NCI-H345 treated with DMSO at 0.1 percent for 48 hours (cell line): ENCODE measurements at regions not wholly inside any gene's neighbourhood (a gene's known extent, or its start where the extent isn't known, plus 50 kb on each side); places are given as distances from the start of the nearest gene placed in this dataset.
"Not testable (repeated sequence)": the region's sequence is repeated elsewhere in the genome, so short reads cannot be mapped to it uniquely, and the experiment has no call there.

Experiments used
- DNase-seq: peaks from one replicate; lab custom pipeline; 2025; ENCODE audit not compliant: unreplicated experiment; lab: John Stamatoyannopoulos, UW

DNA sequence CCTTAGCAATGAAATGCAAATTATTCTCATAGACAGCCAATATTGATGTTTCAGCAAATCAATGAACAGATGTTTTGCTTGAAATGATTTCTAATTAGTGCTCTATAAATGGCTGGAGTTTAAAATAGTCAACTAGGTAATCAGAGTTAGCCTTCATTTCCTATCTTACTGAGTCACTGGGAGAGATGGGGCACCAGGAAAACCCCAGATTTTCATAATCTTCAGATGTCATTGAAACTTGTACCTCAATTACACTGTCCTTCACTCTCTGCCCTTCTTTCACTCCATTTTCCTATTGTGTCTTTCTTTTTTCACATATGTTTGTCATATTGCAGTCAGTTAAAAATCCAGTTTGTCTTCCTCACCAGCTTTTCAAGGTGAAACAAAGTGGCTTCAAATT, 92.7 kb downstream of the C12orf75 start:
- no peak for DNase-seq

DNA sequence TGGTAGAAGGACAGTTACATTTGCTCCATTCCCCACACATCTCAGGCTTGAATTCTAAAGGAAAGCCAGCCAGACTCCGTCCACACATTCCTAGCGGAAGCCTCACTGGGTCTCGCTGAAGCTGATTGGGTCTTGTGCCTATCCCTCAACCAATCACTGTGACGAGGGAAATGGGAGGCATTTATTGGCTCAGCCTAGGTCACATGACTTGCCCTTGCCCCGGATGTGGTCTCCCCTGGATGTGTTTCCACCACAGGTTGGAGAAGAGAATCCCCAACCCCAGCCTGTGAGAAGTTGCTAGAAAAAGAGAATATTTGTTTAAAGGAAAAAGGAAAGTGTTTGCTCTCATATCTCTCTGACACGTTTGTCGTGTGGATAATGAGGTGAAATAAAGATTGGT, 93.4 kb downstream of the C12orf75 start:
- no peak for DNase-seq

DNA sequence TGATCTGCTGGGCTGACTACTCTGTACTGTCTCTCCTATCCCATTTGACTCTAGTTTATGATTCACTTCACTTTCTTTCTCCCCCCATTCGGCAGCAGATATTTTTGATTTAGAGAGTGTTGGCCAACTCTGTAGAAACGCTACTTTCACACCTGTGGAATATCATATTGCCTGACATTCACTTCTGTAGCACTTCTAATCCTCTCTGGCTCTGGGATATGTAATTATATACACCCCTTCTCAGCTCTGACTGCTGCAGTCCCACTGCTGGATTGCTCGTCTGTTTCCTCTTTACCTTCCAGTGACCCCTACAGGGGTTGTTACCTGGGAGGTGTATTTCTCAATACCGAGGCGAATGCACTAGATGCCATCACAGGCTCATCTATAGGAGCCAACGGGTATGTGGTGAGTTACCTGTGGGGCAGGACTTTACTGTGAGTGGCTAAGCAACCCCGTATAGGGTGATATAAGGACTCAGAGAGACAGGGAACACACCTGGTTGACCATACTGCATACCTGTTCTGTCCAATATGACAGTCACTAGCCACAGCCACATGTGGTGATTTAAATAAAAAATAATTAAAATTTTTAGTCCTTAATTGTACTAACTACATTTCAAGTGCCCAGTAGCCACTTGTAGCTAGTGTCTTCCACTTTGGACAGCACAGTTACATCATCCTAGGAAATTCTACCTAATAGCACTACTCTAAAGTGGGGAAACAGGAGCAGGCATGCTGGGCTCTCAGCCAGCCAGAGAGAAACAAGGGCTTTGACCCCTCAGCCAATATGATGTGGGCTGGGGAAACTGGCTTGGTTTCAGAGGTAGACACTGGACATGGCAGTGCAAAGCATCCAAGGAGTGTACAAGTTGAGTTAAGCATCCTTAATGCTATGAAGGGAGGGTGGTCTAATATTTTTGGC, 95.0 kb downstream of the C12orf75 start:
- no peak for DNase-seq

DNA sequence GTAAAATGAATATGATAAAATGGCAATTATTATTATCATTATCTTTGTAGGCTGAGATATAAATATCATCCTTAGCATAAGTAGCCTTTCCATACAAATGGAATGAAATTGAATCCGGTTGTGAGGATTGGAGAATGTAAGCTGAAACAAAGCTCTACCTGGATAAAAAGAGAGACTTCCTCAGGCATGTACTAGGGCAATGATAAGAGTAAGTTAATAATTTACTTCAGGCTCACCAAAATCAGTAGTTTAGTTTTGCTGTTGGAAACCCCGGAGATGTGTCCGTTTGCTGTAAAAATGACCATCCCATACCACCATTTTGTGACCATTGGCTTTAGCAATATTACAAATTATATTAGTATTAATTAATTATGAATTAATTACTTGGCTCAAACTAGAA, 96.3 kb downstream of the C12orf75 start:
- DNase-seq = no peak

DNA sequence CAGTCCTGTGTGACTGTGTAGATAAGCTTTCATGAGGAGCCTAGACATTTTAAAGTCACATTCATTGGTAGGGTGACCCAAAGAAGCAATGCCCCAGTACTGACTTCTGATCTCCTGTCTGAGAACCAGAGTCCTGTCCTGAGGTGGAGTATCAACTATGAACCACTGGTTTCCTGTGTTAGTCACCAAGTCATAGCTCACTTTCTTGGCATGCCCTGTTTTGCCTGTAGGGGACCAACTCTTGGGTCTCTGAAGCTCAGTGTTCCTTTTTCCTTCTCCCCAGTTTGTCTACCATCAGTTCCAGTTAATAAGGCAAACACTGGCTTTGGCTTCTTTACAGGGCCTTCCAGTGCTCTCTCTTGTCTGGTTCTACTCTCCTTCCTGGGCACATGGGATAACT, 97.4 kb downstream of the C12orf75 start:
- no peak for DNase-seq

DNA sequence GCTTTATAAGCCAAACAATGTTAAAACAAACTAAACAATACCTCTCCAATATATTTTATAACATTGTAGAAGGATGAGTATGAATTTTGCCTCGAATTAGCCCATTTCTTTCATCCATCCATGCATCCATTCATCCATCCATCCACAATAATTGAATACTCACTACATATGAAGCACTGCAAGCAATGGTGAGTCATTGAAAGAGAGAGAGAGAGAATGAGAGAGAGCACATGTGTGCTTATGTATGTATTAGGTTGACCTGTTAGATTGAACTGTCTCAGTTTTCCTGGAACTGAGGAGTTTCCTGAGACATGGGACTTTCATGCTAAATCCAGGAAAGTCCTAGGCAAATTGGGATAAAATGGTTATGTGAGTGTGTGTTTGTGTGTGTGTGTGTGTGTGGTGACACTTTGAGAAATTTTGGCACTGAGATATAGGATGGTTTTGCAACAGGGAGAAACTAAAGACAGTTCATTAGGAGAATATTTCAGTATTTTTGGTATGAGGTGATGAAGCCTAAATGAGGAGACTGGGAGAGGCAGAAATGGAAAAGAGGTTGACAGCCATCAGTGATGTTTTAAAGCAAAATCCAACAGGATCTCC, 98.4 kb downstream of the C12orf75 start:
- DNase-seq = no peak

DNA sequence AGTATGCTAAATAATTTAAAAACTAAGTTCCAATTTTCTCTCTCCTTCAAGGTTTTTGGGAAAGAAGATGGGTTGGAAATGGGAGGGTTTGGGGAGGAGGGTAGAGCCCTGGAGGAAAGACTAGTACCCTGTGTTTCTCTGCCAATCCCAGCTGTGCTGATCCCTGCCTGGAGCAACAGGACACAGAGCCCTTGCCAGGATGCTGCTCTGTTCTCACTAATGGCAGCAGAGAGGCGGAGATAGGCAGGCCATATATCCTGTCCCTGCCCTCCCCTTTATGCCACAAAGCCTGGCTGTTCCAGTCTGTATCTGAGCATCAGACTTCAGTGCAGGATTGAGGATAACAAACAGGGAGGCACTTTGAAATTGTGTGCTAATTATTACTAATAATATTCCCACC, 99.0 kb downstream of the C12orf75 start:
- no peak for DNase-seq

DNA sequence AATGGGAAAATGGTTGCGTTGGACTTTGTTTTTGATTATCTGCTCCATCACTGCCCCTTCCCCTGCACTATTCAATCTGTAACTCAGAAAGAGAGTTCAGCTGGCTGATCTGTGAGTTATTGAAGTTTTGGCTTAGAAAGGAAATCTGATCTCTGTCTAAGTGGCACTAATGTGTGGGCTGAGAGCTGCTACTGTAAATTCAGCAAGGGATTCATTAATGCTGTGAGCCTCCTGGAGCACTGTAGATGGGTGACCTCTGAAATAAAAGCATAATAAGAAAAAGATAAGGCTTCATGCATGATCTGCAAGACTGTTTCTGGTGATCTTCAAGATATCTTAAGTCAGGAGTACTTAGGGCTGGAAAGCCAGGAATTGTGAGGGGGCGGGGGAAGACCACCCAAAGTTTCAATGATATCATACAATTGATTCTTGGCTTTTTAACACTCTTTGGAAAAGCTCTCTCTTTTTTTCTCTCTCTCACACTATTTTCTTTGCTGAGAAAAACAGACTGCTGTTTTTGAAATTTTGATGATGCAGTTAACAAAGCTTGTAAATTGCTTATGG, 101.1 kb downstream of the C12orf75 start:
- no peak for DNase-seq

DNA sequence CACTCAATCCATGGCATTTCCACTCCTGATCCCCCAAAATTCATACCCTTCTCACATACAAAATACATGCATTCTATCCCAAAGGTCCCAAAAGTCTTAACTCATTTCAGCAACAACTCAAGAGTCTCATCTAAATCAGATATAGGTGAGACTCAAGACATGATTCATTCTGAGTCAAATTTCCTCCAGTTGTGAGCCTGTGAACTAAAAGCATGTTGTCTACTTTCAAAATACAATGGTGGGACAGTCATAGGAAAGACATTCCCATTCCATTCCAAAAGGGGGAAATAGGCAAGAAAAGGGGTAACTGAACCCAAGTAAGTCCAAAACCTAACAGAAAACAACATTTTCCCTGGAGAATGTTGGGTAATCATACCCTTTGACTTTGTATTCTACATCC, 103.3 kb downstream of the C12orf75 start:
- DNase-seq = no peak

DNA sequence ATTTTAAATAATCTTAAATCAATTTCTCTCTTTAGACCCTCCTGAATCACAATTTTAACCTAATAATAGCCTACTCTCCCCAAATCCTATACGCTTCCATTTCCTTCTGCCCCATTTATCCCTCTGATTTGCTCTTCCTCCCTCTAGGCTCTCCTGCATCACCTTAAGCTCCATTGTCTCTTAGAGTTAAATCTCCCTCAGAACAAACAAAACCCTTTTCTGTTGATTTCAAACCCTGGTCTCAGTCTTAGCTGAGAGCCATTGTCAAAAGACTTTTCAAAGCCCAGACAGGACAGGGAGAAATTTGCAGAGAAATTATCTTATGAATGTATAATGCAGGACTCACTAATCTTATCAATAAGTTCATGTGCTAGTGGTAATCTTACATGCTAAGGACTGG, 106.1 kb downstream of the C12orf75 start:
- no peak for DNase-seq

DNA sequence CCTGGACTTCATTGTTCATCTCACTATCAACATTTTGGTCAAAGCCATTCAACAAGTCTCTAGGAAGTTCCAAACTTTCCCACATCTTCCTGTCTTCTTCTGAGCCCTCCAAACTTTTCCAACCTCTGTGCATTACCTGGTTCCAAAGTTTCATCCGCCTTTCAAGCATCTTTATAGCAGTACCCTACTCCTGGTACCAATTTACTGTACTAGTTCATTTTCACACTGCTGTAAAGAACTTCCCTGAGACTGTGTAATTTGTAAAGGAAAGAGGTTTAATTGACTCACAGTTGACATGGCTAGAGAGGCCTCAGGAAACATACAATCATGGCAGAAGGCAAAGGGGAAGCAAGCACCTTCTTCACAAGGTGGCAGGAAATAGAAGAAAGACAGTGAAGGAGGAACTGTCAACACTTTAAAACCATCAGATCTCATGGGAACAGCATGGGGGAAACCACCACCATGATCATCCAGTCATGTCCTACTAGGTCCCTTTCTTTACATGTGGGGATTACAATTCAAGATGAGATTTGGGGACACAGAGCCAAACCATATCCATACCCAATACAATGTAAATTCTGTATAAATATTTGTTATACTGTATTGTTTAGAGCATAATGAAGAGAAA, 109.7 kb downstream of the C12orf75 start:
- no peak for DNase-seq

DNA sequence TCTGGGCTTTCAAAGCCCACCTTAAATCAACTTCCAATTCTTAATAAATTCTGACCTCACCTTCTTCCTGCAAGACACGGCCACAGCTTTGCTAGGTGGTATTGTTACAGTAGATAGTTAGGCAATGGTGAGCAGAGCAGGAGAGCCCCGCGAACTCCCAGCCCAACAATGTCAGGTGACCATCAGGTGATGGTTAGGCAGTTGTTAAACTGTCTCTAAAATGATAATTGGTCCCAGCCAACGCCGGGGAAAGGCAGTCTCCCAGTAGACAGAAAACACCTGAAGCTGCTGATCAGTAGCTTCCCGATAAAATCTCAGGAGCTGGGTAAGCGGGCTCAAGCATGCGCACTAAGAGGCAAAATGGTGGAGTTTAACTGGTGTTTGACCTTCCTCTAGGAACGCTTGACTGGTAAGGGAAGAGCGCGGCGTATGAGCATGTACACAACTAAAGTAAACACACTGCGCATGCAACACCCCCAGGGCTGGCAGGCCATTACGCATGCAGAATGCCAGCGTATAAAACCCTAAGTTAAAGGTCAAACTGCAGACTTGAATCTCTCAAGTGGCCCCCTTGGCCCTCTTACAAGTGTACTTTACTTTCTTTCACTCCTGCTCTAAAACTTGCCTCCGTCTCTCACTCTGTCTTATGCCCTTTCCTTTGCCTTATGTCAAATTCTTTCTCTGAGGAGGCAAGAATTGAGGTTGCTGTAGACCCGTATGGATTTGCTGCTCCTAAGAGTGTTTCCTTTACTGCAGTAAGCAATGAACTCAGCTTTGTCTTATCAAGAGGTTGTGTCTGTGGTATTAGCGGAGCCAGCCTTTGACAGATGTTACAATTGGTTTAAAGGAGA, 113.5 kb downstream of the C12orf75 start:
- no peak for DNase-seq

DNA sequence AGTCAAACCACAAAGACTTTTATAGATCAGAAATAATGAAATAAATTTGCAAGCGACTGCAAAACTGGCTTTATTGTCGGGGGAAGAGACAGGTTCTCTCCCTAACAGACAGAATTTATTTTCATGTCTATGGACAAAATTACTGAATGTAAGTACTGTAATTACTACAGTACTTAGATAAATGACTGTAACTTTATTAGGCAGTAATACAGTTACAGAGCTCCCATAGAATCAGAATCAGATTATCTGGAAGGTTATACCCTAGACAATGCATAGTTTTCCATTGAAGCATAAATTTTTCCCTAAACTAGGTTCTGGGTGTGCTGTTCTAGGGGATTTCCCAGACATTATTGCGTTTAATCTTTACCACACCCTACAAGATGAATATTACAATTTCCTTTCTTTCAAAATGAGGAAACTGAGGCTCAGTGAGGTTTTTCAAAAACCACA, 114.2 kb downstream of the C12orf75 start:
- no peak for DNase-seq

DNA sequence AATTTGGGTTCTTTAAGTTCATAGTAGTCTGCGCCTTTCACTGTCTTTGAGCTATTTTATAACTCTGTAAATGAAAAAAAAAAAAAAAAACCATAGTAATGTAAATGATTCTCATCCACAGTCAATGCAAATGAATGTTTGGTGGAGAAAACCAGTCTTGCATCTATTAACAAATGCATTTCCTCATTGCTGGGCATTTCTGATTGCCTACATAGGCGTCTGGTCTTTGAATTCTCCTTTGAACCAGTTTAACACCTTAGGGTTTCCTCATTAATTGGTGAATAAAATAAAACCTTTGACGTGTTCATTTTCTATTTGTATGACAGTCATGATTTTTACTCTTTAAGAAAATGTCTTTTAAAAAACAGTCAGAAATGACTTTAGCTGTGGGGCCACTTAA, 114.8 kb downstream of the C12orf75 start:
- no peak for DNase-seq

DNA sequence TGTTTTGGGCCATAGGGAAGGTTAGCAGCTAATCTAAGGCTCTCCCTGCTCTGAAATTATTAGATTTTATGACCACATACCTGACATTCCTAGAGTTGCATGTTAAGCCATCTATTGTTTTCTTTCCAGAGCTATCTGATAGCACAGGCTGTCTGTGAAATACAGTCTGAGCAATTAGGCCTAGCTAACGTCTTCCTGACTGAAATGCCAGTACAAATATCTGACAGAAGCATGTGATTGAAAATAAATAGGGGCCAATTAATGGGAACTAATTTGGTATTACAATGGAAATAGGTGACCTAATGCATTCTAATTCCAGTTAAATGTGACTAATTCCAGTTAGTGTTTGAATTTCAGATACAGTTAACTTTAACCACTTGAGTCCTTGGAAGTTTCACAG, 115.2 kb downstream of the C12orf75 start:
- DNase-seq = no peak

DNA sequence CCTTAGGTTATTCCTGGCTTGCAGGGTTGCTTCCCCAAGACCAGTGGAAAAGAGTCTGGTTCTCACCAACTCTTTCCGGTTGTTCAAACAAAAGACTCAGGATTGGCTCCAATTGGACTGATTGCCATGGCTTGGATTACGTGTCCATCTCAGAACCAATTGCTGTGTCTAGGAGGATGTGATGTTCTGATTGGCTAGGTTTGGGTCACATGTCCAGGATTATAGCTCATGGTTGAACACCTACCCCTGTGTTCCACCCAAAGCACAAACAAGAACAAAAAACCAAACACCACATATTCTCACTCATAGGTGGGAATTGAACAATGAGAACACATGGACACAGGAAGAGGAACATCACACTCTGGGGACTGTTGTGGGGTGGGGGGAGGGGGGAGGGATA, 116.0 kb downstream of the C12orf75 start:
- DNase-seq = not testable (repeated sequence)

DNA sequence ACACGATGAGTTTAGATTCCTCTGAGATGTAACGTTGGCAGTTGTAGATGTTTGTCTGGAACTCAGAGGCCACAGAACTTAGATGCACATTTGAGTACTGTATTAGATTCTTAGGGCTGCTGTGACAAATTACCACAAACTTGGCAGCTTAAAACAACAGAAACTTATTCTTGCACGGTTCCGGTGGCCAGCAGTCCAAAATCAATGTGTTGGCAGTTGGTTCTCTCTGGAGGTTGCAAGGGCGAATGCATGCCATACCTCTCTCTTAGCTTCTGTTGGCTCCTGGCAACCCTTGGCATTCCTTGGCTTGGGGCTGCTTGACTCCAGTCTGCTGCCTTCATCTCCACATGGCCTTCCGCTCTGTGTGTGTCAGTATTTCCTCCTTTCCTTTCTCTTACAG, 118.9 kb downstream of the C12orf75 start:
- DNase-seq = no peak

DNA sequence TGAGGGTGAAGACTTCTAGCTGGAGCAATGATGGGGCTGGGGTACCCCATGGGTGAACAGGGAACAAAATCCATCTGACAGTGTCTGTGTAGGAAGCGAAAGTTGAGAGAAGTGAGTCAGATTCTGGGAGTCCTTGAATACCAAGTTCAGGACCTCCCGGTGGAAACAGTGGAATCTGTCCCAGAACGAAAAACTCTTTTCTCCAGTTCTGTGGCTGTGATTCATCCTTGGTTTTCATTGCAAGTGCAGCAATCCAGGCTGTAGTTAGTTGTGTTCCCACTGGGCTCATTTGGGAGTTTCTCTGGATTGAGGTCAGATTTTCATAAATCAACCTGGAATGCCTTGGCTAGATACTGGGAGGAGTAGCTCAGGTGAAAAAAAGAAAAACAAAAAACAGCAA, 120.7 kb downstream of the C12orf75 start:
- DNase-seq = no peak

DNA sequence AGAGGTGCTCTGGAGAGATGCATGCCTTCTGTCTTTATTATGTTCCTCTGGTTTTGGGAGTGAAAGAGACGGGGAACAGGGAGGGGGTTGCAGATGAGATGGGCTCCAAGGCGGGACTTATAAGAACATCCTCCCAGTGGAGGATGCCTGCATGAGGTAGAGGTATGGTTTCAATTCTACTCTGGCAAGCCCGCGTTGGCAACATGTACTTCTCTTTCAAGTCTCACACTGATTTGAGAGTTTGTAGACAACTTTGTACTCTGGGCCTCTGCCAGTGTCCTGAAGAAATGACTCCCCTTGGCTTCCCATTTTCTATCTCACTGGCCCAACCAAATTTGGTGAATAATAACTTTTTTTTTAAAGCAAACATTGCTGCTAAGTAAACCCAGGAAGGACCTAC, 121.3 kb downstream of the C12orf75 start:
- DNase-seq = no peak

DNA sequence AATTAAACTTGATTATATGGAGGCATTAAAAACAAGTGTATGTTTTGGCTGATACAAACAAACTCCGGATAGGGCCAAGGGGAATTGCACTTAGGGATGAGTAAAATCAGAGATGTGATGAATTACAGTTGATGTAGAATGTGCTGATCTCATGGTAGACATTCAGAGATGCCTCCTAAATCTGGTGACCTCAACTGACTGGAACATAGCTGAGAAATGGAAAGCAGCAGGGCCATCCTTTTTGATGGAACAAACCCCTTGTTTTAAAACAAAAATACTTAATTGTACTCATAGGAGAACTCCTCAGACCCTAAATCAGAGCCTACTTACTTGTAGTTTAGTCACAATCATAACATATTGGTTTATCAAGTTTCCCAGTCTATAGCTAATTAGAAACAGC, 122.8 kb downstream of the C12orf75 start:
- DNase-seq = no peak

DNA sequence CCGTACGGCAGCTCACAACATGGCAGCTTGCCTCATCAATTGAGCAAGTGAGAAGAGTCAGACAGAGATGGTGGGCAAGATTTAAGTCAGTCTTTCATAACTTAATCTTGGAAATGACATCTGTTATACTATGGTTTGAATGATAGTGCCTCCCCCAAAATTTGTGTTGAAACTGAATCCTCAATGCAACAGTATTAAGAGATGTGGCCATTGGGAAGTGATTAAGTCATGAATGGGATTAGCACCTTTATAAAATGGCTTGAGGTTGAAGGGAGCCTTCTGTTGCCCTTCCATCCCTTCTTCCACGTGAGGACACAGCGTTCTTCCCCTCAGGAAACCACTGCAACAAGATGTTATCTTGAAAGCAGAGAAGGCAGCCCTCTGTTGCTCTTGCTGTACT, 124.2 kb downstream of the C12orf75 start:
- no peak for DNase-seq
